Stimulated activated CD8-positive, alpha-beta memory T cell treated with anti-CD3 and anti-CD28 coated beads, Interleukin-4, amount 100 ng/mL, for 4 hours (primary cell): ENCODE measurements at regions not wholly inside any gene's neighbourhood (a gene's known extent, or its start where the extent isn't known, plus 50 kb on each side); places are given as distances from the start of the nearest gene placed in this dataset.
"Not testable (repeated sequence)": the region's sequence is repeated elsewhere in the genome, so short reads cannot be mapped to it uniquely, and the experiment has no call there.

ENCODE experiments used
- DNase-seq, 2 donors: peaks; one replicate each; pipeline ENCODE4 v3.0.0-alpha.2; 2020; ENCODE audit warnings: low read depth in 2 of 2, low spot score in 1 of 2

DNA sequence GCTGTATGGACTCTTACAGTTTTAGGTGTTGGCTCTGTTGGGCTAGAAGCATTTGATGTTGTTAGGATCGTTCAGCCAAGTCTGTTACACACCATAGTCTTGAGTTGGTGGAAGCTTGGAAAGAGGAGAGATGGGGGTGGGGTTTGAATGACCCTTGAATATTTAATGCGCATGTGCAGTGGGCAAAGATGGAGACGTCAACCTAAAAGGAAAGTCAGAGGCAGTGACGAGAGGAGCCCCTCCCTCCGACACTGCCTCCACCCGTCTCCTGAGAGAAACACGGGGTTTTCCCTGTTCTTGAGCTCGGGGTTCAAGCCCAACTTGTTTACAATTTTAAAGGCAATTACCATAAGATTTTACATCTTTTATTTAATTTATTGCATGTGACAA lies 311.4 kb downstream of the SHQ1 start:
- no peak for DNase-seq

DNA sequence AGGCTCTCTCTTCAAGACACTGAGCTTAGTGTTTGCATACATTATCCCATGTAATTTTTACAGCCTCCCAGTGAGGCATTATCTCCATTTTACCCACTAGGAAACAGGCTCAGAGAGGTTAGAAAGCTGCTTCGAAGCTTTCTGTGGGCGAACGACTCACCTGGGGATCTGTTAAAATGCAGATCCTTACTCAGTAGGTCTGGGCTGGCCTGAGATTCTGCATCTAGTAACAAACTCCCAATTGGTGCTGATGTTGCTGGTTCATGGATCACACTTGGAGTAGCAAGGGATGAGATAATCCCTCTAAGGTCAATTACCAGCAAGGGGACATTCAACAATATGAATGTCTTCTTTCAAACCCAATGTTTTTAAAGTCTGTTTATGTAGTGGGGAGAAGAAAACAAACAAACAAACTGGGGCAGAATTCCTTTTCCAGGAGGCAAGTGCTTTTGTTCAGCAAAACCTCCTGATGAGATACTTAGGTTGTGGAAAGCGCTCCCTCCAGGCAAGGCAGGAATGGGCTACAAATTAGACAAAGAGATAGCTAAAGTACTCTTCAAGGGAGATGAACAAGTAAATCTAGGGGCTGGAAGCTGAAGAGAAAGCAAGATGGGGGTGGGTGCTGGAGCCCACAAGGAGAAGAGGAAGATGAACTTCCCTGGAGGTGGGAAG lies 311.9 kb downstream of the SHQ1 start:
- DNase-seq = no peak

DNA sequence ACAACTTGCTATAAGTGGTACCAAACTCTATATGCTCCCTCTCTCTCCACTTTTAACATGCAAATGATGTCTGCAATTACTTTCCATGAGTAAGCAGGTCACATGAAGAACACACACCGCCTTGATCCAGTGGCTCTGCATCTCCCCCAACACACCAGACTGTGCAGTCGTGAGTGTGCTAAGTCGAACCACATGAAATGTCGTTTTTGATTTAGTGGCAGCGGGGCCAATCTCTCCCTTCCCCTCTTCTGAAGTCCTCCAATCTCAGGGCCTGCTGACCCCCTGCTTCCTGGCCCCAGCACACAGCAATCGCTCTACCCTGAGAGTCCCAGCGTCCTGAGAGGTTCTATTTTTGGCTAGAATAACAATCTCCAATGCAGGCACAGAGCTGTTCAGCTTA lies 312.5 kb downstream of the SHQ1 start:
- no peak for DNase-seq

DNA sequence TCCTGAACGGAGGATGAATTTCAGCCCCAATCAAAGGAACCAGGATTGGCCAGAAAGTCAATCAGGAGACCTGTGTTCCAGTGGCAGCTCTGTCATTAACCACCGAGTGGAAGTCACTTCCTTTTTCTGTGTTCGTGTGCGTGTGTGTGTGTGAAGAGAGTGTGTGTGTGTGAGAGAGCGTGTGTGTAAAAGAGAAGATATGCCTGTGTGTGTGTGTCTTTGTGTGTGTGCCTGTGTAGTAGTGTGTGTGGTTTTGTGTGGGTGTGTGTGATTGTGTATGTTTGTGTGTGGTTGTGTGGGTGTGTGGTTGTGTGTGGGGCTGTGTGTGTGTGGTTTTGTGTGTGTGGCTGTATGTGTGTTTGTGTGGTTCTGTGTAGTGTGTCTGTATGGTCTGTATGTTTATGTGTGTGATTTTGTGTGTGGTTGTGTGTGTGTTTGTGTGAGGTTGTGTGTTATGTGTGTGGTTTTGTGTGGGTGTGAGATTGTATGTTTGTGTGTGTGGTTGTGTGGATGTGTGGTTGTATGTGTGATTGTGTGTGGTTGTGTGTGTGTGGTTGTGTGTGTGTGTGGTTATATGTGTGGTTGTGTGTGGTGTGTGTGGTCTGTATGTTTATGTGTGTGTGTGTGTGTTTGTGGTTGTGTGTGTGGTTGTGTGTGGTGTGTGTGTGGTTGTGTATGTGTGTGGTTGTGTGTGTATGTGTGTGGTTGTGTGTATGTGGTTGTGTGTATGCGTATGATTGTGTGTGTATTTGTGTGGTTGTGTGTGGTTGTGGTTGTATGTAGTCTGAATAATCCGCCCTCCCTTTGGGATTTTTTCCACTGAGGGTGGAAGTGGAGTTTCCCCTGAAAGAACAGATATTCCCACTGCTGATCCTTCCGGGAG lies 314.4 kb downstream of the SHQ1 start:
- DNase-seq = no peak

DNA sequence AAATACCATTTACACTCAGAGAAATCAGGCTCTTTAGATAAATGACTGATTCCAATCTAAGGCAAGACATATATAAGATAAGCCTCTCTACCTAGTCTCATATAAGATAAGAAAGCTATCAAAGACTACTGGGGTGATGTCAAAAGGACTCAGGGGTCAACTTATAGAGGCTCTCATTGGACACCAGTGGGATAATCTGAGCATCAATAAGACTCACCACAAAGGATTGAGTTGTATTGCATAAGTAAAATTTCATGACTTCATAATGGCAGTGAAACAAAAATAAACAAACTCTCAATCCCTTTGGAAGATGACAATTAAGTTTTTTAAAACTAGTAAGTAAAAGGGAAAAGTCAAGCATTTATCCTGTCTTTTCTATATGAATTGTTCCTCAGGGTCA lies 317.8 kb downstream of the SHQ1 start:
- DNase-seq = no peak

DNA sequence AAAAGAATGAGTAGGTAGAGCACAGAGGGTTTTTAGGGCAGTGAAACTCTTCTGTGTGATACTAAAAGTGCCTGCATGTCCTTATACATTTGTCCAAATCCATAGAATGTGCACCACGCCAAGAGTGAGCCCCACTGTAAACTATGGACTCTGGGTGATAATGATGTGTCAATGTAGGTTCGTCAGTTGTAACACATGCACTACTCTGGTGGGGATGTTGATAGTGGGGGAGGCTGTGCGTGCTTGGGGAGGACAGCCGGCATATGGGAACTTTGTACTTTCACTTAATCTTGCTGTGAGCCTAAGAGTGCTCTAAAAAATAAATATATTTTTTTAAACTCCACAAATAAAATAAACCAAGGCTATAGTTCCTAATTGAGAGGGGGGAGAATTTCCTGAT lies 319.2 kb downstream of the SHQ1 start:
- no peak for DNase-seq

DNA sequence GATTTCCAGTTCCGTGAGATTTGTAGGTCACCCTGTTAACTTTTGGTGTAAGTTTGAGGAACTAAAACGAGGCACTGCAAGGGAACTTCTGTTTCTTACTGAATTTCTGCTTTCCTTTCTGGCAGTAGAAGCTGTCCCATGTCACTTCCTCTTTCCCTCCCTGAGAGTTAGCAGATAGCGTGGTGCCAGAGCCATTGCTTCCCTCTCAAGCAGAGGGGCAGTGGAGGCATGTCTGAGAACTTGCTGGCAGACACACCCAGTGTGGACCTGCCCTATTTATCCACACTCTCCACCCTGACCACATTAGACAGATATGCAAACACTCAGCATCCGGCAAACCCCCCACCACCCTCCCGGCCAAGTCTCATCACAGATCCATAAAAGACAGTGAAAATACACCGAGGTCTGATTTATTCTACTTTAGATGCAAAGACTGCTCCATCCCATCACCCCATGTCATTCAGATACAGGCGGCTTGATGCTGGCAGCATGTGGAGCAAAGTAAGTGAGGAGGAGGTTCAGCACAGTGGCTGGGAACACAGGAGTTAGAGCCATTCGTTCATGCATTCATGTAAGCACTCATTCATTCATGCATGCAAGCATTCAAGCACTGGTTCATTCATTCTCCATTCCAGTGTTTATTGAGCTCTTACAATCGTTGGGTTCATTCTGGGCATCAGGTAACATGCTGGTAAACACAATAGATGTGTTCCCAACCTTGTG lies 324.7 kb downstream of the SHQ1 start:
- DNase-seq = no peak

DNA sequence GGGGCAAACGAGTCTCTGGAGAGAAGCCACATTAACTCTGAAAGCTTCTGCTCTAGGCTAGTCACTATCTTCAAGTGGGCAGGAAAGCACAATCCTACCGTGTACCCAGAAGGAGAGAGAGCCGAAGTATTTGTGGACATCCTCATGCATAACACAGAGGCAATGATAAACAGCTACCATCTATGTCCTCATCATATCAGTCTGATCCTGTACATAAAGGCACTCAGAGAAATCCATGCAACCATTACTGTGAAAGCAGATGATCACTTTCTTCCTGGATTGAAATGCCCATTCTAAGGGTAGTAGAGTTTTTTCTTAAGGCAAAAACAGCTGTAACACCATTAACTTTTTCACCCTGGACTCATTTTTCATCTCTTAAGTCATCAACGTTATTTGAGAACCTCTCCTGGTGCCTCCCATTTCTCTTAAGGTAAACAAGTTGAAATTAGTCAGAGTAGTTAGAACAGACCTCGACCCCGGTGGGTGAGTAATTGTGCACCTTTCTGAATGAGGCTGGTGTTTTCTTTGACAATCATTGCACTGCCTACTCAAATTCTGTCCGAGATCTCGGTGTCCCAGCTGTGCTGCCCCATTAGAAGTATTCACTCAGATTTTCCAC lies 327.4 kb downstream of the SHQ1 start:
- DNase-seq = no peak

DNA sequence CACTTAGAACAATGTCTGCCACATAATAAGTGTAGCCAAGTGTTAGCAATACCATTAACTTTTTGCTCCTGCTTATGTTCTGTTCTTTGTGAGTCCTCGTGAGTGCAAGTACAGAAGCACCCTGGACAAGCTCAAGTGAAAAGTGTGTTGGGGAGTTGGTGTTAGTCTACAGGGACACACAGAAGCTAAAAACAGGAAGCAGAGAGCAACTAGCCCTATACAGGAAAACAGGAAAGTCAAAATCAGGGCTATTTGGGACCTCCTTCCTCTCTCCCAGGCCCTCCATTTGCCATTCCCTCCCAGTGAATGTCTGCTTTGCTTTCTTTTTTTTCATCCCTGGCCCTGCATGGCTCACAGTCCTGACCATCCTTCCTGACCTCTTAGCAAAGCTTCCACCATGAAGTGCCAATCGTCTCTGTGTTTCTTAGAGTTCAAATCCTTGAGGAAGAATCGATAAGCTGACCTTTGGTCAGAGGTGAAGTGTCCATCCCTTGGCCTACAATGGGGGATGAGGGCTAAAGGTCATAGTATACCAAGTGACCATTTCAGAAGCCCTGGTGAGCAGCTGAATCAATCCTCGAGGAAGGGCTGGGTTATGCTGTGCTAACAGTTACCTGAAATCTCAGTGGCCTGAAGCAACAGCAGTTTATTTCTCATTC lies 328.2 kb downstream of the SHQ1 start:
- DNase-seq = no peak

DNA sequence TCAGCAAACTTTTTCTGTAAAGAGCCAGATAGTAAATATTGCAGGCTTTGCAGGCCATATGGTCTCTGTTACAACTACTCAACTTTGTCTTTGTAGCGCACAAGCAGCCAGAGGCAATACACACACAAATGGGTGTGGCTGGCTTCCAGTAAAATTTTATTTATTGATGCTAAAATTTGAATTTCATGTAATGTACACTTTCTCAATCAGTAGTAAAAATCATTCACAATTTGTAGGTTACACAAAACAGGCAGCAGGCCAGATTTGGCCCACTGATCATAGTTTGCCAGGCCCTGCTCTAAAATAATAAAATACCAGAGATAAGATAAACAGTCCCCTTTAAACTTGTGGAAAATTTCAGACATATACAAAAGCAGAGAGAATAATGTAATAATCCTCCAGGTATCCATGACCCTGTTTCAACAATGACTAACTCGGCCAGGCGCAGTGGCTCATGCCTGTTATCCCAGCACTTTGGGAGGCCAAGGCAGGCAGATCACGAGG lies 330.3 kb downstream of the SHQ1 start:
- no peak for DNase-seq

DNA sequence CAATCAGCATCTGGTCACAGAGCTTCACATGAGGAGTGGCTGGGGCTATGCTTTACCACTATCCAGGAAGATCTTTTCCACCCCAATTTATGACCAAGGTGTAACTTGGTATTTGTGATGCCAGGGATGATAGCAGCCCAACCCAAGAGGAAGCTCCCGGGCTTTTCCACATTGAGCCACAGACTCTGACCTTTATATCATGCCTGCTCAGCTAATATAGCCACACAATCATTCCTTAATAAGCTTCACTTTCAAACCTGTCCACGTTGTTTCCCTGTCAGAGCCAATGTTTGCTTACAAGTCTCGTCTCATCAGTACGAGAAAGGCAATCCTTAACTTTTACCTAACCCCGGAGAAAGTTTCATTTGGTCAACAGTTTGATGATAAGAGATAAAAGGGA lies 330.9 kb downstream of the SHQ1 start:
- no peak for DNase-seq

DNA sequence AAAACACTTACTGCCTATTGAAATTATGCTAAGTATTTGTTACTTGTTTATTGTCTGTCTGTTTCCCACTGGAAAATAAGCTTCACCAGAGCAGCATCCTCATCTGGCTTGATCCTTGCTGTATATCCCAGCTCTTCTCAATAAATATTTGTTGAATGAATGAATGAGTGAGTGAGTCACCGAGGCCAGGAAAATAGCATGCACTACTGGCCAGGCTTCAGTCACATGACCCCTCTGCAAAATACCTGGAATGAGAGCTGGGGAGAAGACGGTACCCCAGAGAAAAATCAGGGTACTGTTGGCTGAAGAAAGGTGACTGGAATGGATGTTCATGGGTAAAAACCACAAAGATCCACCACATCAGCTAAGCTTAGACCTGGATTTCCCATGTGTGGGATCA lies 331.9 kb downstream of the SHQ1 start:
- no peak for DNase-seq

DNA sequence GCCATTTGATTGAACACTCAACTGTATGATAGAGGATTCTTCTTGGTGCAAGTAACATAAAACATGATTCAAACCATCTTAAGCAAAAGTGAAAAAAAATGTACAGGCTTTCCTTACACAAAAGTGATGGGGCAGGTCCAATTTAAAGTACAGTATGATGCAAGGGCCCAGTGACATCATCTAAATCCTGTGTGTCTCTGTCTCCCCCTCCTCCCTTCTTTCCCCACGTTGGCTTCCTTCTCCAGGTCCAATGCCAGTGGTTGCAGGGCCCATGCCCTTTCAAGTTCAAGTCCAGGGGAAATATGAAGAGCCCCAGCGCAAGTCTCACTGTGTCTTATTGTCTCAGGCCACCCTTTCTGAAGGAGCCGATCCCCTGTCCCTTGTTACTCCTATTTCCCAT lies 332.3 kb downstream of the SHQ1 start:
- no peak for DNase-seq

DNA sequence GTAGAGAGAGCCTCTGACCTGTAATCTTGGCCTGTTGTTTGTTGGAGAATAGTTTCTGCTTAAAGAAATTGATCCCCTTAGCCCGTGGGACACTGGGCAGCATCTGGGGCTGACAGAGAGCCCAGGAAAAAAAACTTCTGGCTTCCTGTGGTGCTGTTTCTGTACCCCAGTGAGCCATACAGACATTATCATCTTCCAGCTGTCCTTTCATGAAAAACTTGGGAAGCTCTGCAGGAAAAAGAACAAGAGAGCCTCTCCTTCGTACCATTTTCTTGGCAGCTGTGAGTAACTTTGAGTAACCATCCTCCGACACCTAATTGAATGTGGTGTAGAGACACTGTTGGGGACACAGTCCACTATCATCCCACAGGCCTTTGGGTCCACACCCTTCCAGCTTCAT lies 333.0 kb downstream of the SHQ1 start:
- no peak for DNase-seq

DNA sequence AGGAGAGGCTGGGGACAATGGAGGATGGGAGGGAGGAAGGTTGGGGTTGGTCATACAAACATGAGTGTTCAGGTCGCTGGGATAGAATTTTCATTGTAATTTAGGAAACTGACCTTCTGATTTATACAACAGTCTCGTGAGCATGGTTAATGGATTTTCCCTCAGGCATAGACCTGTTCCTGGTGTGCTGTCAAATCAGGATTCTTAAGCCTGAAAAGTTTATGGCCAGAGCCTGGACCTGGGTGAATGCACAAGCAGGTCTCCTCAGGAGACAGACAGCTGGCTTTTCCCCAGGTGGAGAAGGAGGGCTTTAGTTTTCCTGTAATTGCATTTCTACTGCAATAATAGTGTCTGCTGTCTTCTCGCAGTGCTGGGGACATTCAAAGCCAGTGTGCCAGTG lies 338.0 kb downstream of the SHQ1 start:
- DNase-seq = no peak

DNA sequence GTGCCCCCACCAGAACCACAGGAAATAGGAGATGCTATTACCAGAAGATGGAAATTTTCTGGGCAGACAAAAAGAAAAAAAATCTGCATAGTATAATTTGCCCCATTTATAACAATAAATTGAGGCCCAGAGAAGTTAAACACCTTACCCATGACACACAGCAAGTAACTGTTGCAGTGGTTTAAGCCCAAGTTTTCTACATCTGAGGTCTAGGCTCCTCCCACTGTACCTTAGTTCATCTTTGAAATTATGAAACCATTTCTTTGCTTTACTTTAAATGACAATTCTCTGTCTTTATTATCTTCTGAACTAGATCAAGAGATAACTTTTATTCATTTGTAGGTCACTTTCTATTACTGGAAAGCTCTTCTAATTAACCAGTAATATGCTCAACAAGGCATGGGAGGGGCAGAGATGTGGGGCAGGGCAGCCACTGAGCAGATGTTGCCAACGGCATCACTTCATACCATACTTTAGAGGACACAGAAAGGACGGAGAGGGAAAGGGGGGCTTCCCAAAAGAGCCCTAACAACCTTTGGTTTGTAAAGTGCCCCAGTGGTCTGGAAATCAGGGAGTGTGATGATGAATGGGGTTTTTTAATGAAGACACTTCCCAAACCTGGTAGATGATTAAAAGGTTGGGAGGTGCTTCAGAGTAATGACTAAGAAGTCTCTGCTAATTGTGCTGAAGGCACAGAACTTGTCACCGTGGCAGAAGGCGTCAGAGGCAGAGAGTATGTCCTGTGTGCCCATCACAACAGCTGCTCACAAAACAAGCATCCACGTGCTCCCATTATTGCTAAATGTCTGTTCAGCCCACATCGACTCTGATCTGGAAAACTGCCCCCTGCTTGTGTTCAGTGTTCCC lies 342.5 kb downstream of the SHQ1 start:
- no peak for DNase-seq

DNA sequence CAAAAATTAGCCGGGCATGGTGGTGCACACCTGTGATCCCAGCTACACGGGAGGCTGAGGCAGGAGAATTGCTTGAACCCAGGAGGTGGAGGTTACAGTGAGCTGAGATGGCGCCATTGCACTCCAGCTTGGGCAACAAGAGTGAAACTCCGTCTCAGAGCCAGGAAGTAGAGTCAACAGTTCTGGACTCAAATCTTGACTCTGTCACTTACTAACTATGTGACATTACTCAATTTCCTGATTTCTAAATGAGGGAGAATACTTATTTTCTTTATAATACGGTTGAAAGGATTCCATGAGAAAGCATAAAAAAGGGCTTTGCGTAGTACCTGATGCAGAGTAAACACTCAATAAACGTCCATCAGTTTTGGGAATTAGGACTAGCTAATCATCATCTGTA lies 350.7 kb downstream of the SHQ1 start:
- not testable (repeated sequence) for DNase-seq

DNA sequence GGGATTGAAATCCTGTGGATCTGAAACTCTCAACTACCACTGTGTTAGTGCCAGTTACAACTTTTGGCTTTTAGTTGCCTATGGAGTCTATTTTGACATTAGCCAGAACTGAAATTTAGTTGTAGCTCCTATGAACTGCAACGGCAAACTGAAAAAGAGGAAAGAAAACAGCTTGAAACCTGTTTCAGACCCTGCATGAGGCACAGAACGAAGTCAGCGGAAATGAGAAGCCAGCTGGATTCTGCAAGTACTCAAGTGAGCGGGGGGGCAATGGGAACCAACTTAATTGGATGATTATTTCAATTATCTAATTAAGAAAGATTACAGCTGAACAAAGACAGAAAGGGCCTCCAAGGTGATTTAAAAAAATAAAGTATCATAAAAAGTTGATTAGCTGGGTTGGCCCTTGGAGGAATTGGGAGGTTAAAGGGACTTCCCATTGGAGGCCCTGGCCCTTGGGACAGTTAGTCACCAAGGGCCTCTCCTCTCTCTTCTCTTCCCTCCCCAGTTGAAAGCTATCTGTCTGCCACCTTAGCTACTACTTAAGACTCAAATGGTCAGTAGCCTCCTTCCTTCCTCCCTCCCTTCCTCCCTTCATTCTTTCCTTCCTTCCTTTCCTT lies 352.1 kb downstream of the SHQ1 start:
- DNase-seq = no peak

DNA sequence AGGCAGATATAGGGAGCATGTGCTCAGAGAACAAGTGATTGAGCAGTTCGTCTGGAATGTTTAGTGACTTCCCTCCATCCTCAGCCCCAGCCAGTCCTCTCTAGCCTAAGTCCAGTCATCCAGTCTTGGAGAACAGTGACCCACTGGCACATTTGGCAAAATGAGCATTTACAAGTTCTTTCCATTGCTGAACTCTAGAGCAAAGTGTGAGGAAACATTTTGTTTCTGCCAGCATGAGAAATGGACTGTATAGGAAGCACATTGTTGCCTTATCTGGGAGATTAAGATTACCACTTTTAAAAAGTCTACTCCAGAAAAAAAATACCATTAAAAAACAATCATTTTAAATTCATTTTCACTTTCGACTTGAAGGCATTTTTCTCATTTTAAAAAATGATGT lies 353.6 kb downstream of the SHQ1 start:
- DNase-seq = no peak

DNA sequence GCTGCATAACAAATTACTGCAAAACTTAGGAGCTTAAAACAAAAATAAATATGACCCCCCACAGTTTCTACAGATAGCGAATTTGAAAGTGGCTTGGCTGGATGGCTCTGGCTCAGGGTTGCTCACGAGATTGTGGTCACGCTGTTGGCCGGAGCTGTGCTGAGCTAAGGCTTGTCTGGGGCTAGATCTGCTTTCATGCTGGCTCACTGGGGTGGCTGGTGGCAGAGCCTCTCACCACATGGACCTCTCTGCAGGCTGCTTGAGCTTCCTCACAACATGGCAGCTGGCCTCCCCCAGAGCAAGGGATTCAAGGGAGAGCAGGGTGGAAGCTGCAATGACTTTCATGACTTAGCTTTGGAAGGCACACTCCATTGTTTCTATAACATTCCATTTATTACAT lies 354.1 kb downstream of the SHQ1 start:
- DNase-seq = no peak
